Neuronal stem cell (in vitro differentiated cells): ENCODE measurements at regions not wholly inside any gene's neighbourhood (a gene's known extent, or its start where the extent isn't known, plus 50 kb on each side); places are given as distances from the start of the nearest gene placed in this dataset.

ENCODE experiments used
- DNase-seq: peaks from one replicate; pipeline ENCODE4 v3.0.0-alpha.2; 2013; ENCODE audit warnings: low spot score
- H2AFZ ChIP-seq: one replicate; pipeline ENCODE4 v1.6.1; 2013; ENCODE audit warnings: mild to moderate bottlenecking, low read length, inconsistent platforms
- H2AK5ac ChIP-seq: 2 replicates; pipeline ENCODE4 v1.6.1; 2013; ENCODE audit warnings: low read depth, mild to moderate bottlenecking, inconsistent platforms, low read length, moderate library complexity, mixed read lengths
- H2BK120ac ChIP-seq: 2 replicates; pipeline ENCODE4 v1.6.1; 2013; ENCODE audit warnings: low read depth, mild to moderate bottlenecking, inconsistent platforms, low read length, moderate library complexity, mixed read lengths
- H2BK12ac ChIP-seq: one replicate; pipeline ENCODE4 v1.6.1; 2013; ENCODE audit warnings: low read length, inconsistent platforms
- H2BK15ac ChIP-seq: 2 replicates; pipeline ENCODE4 v1.6.1; 2013; ENCODE audit warnings: mild to moderate bottlenecking, low read length, inconsistent platforms, mixed read lengths
- H2BK5ac ChIP-seq: one replicate; pipeline ENCODE4 v1.6.1; 2013; ENCODE audit warnings: inconsistent platforms, mild to moderate bottlenecking, low read length, moderate library complexity
- H3K14ac ChIP-seq: one replicate; pipeline ENCODE4 v1.6.1; 2013; ENCODE audit warnings: low read length, inconsistent platforms
- H3K18ac ChIP-seq: 2 replicates; pipeline ENCODE4 v1.6.1; 2013; ENCODE audit warnings: low read length, inconsistent platforms
- H3K23ac ChIP-seq: 2 replicates; pipeline ENCODE4 v1.6.1; 2013; ENCODE audit warnings: low read depth, mild to moderate bottlenecking, mixed read lengths, low read length, inconsistent platforms; ENCODE audit not compliant: poor library complexity
- H3K27ac ChIP-seq: replicated peaks from 3 replicates; pipeline ENCODE4 v1.5.1; 2013; ENCODE audit warnings: low read length, inconsistent platforms
- H3K27me3 ChIP-seq, 3 experiments: 2 replicates each; pipeline ENCODE4 v1.6.1; 2013; ENCODE audit warnings: low read length in 3 of 3, mild to moderate bottlenecking in 2 of 3, inconsistent platforms in 1 of 3, low read depth in 1 of 3, mixed read lengths in 1 of 3, moderate library complexity in 1 of 3; ENCODE audit not compliant: control insufficient read depth in 3 of 3, insufficient read depth in 3 of 3
- H3K36me3 ChIP-seq, 2 donors: replicated peaks in 1 of 2; 2 replicates each; pipeline ENCODE4 v1.6.1; 2013; ENCODE audit warnings: low read length in 2 of 2; ENCODE audit not compliant: control insufficient read depth in 2 of 2, insufficient read depth in 2 of 2
- H3K4ac ChIP-seq: 2 replicates; pipeline ENCODE4 v1.6.1; 2013; ENCODE audit warnings: inconsistent platforms, mild to moderate bottlenecking, low read length, moderate library complexity
- H3K4me1 ChIP-seq, 2 donors: 1 replicate in 1 of 2; 2 replicates in 1 of 2; pipeline ENCODE4 v1.6.1; 2013; ENCODE audit warnings: low read length in 2 of 2, low read depth in 1 of 2; ENCODE audit not compliant: control insufficient read depth in 2 of 2, insufficient read depth in 1 of 2
- H3K4me2 ChIP-seq: one replicate; pipeline ENCODE4 v1.6.1; 2013; ENCODE audit warnings: mild to moderate bottlenecking, low read length, inconsistent platforms; ENCODE audit not compliant: insufficient read depth, poor library complexity, severe bottlenecking
- H3K4me3 ChIP-seq, 2 donors: 2 replicates each; pipeline ENCODE4 v1.5.1; 2013; ENCODE audit warnings: low read length in 2 of 2, mild to moderate bottlenecking in 2 of 2, inconsistent platforms in 1 of 2, moderate library complexity in 1 of 2
- H3K79me1 ChIP-seq: one replicate; pipeline ENCODE4 v1.6.1; 2013; ENCODE audit warnings: low read depth, mild to moderate bottlenecking, inconsistent platforms, low read length, moderate library complexity
- H3K9ac ChIP-seq: one replicate; pipeline ENCODE4 v1.6.1; 2013; ENCODE audit warnings: mild to moderate bottlenecking, low read depth, low read length, inconsistent platforms; ENCODE audit not compliant: poor library complexity
- H3K9me3 ChIP-seq, 2 donors: replicated peaks in 1 of 2; 2 replicates each; pipeline versions ENCODE3 to v1.6.1; 2013; ENCODE audit warnings: low read length in 2 of 2, mild to moderate bottlenecking in 2 of 2, inconsistent platforms in 1 of 2, low read depth in 1 of 2, mixed read lengths in 1 of 2, moderate library complexity in 1 of 2; ENCODE audit not compliant: control insufficient read depth in 2 of 2, insufficient read depth in 1 of 2
- H4K8ac ChIP-seq: one replicate; pipeline ENCODE4 v1.6.1; 2013; ENCODE audit warnings: low read depth, mild to moderate bottlenecking, inconsistent platforms, low read length, moderate library complexity
- H4K91ac ChIP-seq: one replicate; pipeline ENCODE4 v1.6.1; 2013; ENCODE audit warnings: low read length, low read depth, mild to moderate bottlenecking, inconsistent platforms; ENCODE audit not compliant: poor library complexity
- WGBS, 2 donors: extraction: QIAGEN DNeasy Blood & Tissue Kit; methylation state at CpG; one replicate each; pipeline ENCODE4 v1.1.7; 2013; ENCODE audit warnings: missing lambda C conversion rate in 2 of 2, mixed read lengths in 1 of 2; ENCODE audit not compliant: insufficient read length in 2 of 2, insufficient replicate concordance in 1 of 2; ENCODE audit errors: extremely low coverage in 2 of 2; 5-methylcytosine and 5-hydroxymethylcytosine counted together

DNA sequence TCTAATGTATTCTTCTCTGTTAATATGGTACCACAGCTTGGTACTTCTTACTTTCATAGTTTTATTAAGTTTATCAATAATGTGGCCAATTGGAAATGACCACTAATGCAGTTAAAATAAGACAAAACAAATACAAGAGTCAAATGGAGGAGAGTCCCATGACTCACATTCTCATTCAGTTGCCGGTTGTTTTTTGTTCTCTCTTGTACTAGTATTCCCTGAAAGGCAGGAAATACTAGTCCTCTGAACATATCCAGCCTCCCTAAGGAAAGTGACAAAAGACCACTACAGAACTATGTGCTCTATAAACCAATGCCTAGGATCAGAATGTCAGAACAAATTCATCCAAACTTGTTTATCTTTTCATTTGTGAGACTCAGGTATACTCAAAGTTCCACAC, 165.2 kb upstream of the SAMSN1 start:
- no peak overlapping the region for H3K4ac ChIP-seq
- H3K9ac ChIP-seq: no peak overlapping the region
- H2AFZ ChIP-seq: no peak overlapping the region
- no peak for DNase-seq
- H3K27me3 ChIP-seq: no peaks in the 10 kb centered on the region
- WGBS, 2 donors: no CpG with 5 or more reads among the region's 1 CpG
- no peak overlapping the region for H2BK5ac ChIP-seq
- no peak overlapping the region for H3K4me3 ChIP-seq
- no peak overlapping the region for H3K18ac ChIP-seq
- no peaks in the 10 kb centered on the region for H3K36me3 ChIP-seq
- no peaks in the 10 kb centered on the region for H3K9me3 ChIP-seq
- no peak overlapping the region for H3K4me2 ChIP-seq
- H3K4me1 ChIP-seq: no peaks in the 10 kb centered on the region
- no peak overlapping the region for H3K27ac ChIP-seq
- no peak overlapping the region for H3K23ac ChIP-seq
- no peak overlapping the region for H2BK120ac ChIP-seq
- H2BK12ac ChIP-seq: no peak overlapping the region
- H4K8ac ChIP-seq: no peak overlapping the region
- no peaks in the 10 kb centered on the region for H3K79me1 ChIP-seq
- H3K14ac ChIP-seq: no peak overlapping the region
- H4K91ac ChIP-seq: no peak overlapping the region
- no peak overlapping the region for H2BK15ac ChIP-seq
- no peak overlapping the region for H2AK5ac ChIP-seq

DNA sequence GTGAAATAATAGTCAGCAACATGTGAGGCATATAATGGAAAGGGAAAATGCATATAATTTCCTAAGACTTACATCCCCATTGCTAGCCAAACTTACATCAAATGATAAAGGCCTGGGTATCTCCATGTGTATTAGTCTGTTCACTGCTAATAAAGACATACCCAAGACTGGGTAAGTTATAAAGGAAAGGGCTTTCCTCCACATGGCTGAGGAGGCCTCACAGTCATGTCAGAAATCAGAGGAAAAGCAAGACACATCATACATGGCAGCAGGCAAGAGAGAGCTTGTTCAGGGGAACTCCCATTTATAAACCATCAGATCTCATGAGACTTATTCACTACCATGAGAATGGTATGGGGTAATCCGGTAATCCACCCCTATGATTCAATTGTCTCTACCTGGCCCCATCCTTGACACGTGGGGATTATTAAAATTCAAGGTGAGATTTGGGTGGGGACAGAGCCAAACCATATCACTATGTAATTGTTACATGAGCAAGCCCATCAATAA, 161.5 kb upstream of the SAMSN1 start:
- H3K9ac ChIP-seq: no peak overlapping the region
- H3K4me3 ChIP-seq: no peak overlapping the region
- H3K4me2 ChIP-seq: no peak overlapping the region
- no peak overlapping the region for H3K18ac ChIP-seq
- H4K8ac ChIP-seq: no peak overlapping the region
- no peaks in the 10 kb centered on the region for H3K27me3 ChIP-seq
- no peak overlapping the region for H2BK15ac ChIP-seq
- H3K36me3 ChIP-seq: no peaks in the 10 kb centered on the region
- no CpG with 5 or more reads among the region's 2 CpGs for WGBS, 2 donors
- H3K27ac ChIP-seq: no peak overlapping the region
- H4K91ac ChIP-seq: no peak overlapping the region
- H3K9me3 ChIP-seq: no peaks in the 10 kb centered on the region
- no peak overlapping the region for H2BK120ac ChIP-seq
- H3K4ac ChIP-seq: no peak overlapping the region
- no peak overlapping the region for H3K23ac ChIP-seq
- no peaks in the 10 kb centered on the region for H3K4me1 ChIP-seq
- no peak overlapping the region for H2AFZ ChIP-seq
- no peak overlapping the region for H2AK5ac ChIP-seq
- H3K14ac ChIP-seq: no peak overlapping the region
- no peak overlapping the region for H2BK12ac ChIP-seq
- no peak for DNase-seq
- no peak overlapping the region for H2BK5ac ChIP-seq
- H3K79me1 ChIP-seq: no peaks in the 10 kb centered on the region

DNA sequence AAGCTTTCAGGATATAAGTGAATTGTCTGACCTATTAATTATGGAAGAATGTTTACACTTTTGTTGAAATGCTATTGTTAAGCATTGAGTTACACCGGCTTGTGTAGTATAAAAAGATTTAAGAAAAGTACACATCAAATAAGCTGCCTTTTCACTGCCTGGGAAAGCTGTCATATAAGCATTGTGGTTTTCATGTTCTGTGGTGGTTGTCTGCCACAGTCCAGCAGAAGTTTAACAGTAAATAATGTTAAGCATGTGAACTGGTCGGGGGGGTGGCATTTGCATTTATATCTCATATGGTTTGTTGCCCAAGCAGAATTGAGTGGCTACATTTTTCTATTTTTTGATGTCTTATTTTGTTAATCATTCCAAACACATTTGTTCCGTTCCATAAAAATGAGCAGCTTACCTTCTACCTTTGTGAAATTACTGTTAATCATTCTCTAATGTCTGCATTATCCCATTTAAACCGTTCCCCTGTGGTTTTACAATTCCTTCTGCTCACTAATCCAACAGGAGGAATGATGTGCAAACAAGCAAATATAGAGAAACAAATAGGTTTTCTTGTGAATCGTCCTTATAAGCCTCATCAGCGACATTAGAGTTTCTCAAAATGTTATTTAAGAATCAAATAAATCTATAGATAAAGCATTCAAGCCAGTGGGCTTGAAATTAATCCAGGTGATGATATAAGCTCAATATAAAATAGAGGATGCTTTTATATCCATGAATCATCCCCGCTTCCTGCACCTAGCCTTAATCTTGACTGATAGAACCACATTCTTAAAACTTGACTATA, 160.8 kb upstream of the SAMSN1 start:
- no peak for DNase-seq
- WGBS, 2 donors: no CpG with 5 or more reads among the region's 7 CpGs
- no peak overlapping the region for H2AFZ ChIP-seq
- no peak overlapping the region for H3K4me3 ChIP-seq
- no peaks in the 10 kb centered on the region for H3K27me3 ChIP-seq
- no peak overlapping the region for H4K8ac ChIP-seq
- no peaks in the 10 kb centered on the region for H3K36me3 ChIP-seq
- no peaks in the 10 kb centered on the region for H3K4me1 ChIP-seq
- no peak overlapping the region for H2AK5ac ChIP-seq
- H4K91ac ChIP-seq: no peak overlapping the region
- H3K23ac ChIP-seq: no peak overlapping the region
- H2BK15ac ChIP-seq: no peak overlapping the region
- H2BK12ac ChIP-seq: no peak overlapping the region
- H3K9me3 ChIP-seq: no peaks in the 10 kb centered on the region
- H3K9ac ChIP-seq: no peak overlapping the region
- H3K18ac ChIP-seq: no peak overlapping the region
- H3K79me1 ChIP-seq: no peaks in the 10 kb centered on the region
- H3K4me2 ChIP-seq: no peak overlapping the region
- H2BK120ac ChIP-seq: no peak overlapping the region
- no peak overlapping the region for H3K4ac ChIP-seq
- no peak overlapping the region for H2BK5ac ChIP-seq
- H3K14ac ChIP-seq: no peak overlapping the region
- H3K27ac ChIP-seq: no peak overlapping the region

DNA sequence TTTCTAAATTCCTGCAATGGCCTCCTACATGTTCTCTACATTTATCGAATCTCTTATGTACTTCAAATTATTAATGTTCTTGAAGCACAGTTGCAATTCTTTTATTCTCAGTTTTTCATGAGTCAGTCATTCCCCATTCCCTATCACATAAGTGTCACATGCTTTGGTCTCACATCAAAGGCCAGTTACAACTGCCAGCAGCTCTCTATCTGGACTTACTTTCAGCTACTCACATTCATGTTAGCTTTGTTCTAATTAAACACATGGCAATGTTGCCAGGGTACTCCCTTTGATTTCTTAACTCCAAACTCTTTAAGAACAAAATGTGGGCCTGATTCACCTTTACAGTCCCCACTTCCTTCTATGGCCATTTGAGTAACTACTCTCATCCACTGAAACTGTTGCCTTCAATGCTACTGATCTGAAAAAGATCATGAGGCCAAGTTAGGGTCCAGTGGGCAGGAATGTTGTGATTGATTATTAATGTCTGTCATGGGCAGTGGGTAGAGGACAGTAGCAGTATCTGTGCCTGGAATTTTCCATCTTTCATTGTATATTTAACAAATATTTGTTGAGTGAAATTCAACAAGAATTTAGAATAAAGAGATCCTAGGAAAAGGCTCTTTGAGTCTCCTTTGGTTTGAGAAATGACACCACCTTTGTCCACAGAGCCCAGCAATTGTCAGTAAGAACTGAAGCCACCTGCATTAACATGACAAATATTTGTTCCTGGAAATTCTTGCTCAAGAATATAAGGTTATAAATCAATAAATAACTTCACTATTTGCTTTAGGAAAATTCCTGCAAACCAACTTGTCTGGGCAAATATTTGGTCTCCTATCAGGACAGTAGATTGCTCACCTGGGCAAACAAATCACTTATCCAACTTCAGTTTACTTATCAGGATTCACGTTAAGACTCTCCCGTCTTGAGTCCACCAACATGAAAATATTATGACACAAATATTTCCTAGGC, 153.6 kb upstream of the SAMSN1 start:
- Histone ChIP-seq H3K36me3 (no peaks in the 10 kb centered on the region), H3K4me2 (no peak overlapping the region), H3K9me3 (no peaks in the 10 kb centered on the region), H4K8ac (no peak overlapping the region), H4K91ac (no peak overlapping the region), H2BK12ac (no peak overlapping the region), H3K14ac (no peak overlapping the region), H3K27me3 (no peaks in the 10 kb centered on the region), H3K4ac (no peak overlapping the region), H2BK120ac (no peak overlapping the region), H2AK5ac (no peak overlapping the region), H3K9ac (no peak overlapping the region), H2AFZ (no peak overlapping the region), H2BK15ac (no peak overlapping the region), H3K23ac (no peak overlapping the region), H2BK5ac (no peak overlapping the region), H3K27ac (no peak overlapping the region), H3K4me3 (no peak overlapping the region), H3K18ac (no peak overlapping the region), H3K79me1 (no peaks in the 10 kb centered on the region), H3K4me1 (no peaks in the 10 kb centered on the region)
- DNase-seq: no peak
- no CpG with 5 or more reads among the region's 3 CpGs for WGBS, 2 donors
